K562 (cell line): ENCODE measurements at regions not wholly inside any gene's neighbourhood (a gene's known extent, or its start where the extent isn't known, plus 50 kb on each side); places are given as distances from the start of the nearest gene placed in this dataset.

Experiments
- ELF4 ChIP-seq: fragments of 450-650 bp; formaldehyde crosslinking; IDR thresholded peaks from 2 replicates; pipeline ENCODE4 v1.4.0; 2022; ENCODE audit warnings: missing genetic modification characterization
- HDAC1 ChIP-seq, 2 experiments: fragments of 450-650 bp; IDR thresholded peaks; 2 replicates each; pipeline ENCODE4 v1.6.1; 2016 to 2017; ENCODE audit warnings: inconsistent platforms in 1 of 2, mild to moderate bottlenecking in 1 of 2, moderate library complexity in 1 of 2
- MAZ ChIP-seq, 2 experiments: fragments of 450-650 bp in 1 of 2; sonication (generic) in 1 of 2; formaldehyde crosslinking; IDR thresholded peaks in 1 of 2; conservative IDR thresholded peaks in 1 of 2; 2 replicates each; pipeline versions ENCODE4 v1.4.0 to v1.5.0; 2020; ENCODE audit warnings: mild to moderate bottlenecking in 1 of 2, missing genetic modification reagents in 1 of 2
- NR2C2 ChIP-seq, 2 experiments: fragments of 200-800 bp in 1 of 2; sonication (Bioruptor generic) in 1 of 2; sonication (generic) in 1 of 2; formaldehyde crosslinking in 1 of 2; IDR thresholded peaks; 2 replicates each; pipeline versions ENCODE4 v1.6.1 to v1.8.0; 2016 to 2022; ENCODE audit warnings: mild to moderate bottlenecking in 1 of 2, missing compliant biosample characterization in 1 of 2, missing genetic modification characterization in 1 of 2, missing genetic modification reagents in 1 of 2
- POLR2A ChIP-seq: fragments of 450-650 bp; conservative IDR thresholded peaks from 2 replicates; pipeline ENCODE4 v1.6.1; 2016
- RHOXF2B ChIP-seq: fragments of 250-450 bp; sonication (Bioruptor Pico); conservative IDR thresholded peaks from 2 replicates; pipeline ENCODE4 v1.5.1; 2021
- TF ChIP-seq, protein P1 (sequence below): sonication (generic); formaldehyde crosslinking; IDR thresholded peaks from 2 replicates; pipeline ENCODE4 v1.9.0; 2022; ENCODE audit warnings: mild to moderate bottlenecking, missing genetic modification reagents
- TF ChIP-seq, protein P2 (sequence below), 3 experiments: IDR thresholded peaks in 2 of 3; conservative IDR thresholded peaks in 1 of 3; 2 replicates each; pipeline ENCODE4 v1.5.1; 2011 to 2012; ENCODE audit warnings: low read length in 3 of 3, mild to moderate bottlenecking in 3 of 3, control low read depth in 2 of 3, improper control_type of control experiment in 1 of 3, inconsistent platforms in 1 of 3, low read depth in 1 of 3, mixed read lengths in 1 of 3, moderate library complexity in 1 of 3; ENCODE audit not compliant: insufficient read depth in 2 of 3
- TF ChIP-seq, protein P3 (sequence below), 2 experiments: fragments of 450-650 bp; conservative IDR thresholded peaks; 2 replicates each; pipeline ENCODE4 v1.6.1; 2017; ENCODE audit warnings: mild to moderate bottlenecking in 2 of 2, moderate library complexity in 2 of 2

DNA sequence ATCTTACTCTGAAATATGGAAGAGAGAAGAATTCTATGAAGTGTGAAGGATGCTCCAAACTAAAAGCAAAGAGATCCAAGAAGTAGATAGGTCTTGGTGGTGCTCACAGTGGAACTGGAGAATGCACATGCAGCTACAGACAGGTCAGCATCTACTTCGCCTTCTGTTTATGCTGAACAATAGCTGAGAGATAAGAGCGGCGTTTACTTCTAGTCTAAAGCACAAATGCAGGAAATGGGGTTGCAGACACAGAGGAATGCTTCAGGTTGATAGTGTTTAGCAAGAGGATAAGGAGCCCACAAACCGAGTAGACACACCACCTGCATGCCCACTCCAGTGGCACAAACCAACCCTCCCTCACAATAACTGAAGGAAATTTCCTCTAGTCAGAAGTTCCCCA is 180.0 kb upstream of the RGMB start:
- TF ChIP-seq ELF4: no peak
- TF ChIP-seq, protein P1, sequence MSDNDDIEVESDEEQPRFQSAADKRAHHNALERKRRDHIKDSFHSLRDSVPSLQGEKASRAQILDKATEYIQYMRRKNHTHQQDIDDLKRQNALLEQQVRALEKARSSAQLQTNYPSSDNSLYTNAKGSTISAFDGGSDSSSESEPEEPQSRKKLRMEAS: no peak
- TF ChIP-seq NR2C2 (CRISPR knock-in tag; IDR thresholded peaks at IDR 0.05): no peak
- TF ChIP-seq NR2C2 (tag; IDR thresholded peaks at IDR 0.05): no peak
- TF ChIP-seq POLR2A: no peak
- TF ChIP-seq RHOXF2B (CRISPR knock-in tag): no peak
- TF ChIP-seq, protein P2, sequence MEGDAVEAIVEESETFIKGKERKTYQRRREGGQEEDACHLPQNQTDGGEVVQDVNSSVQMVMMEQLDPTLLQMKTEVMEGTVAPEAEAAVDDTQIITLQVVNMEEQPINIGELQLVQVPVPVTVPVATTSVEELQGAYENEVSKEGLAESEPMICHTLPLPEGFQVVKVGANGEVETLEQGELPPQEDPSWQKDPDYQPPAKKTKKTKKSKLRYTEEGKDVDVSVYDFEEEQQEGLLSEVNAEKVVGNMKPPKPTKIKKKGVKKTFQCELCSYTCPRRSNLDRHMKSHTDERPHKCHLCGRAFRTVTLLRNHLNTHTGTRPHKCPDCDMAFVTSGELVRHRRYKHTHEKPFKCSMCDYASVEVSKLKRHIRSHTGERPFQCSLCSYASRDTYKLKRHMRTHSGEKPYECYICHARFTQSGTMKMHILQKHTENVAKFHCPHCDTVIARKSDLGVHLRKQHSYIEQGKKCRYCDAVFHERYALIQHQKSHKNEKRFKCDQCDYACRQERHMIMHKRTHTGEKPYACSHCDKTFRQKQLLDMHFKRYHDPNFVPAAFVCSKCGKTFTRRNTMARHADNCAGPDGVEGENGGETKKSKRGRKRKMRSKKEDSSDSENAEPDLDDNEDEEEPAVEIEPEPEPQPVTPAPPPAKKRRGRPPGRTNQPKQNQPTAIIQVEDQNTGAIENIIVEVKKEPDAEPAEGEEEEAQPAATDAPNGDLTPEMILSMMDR (IDR thresholded peaks at IDR 0.05 in 2 of 3, conservative IDR thresholded peaks at IDR 0.05 in 1 of 3; ENCODE audit: insufficient read depth in 2 of 3, low read depth in 1 of 3, low read length in 3 of 3): no peak
- TF ChIP-seq, protein P3, sequence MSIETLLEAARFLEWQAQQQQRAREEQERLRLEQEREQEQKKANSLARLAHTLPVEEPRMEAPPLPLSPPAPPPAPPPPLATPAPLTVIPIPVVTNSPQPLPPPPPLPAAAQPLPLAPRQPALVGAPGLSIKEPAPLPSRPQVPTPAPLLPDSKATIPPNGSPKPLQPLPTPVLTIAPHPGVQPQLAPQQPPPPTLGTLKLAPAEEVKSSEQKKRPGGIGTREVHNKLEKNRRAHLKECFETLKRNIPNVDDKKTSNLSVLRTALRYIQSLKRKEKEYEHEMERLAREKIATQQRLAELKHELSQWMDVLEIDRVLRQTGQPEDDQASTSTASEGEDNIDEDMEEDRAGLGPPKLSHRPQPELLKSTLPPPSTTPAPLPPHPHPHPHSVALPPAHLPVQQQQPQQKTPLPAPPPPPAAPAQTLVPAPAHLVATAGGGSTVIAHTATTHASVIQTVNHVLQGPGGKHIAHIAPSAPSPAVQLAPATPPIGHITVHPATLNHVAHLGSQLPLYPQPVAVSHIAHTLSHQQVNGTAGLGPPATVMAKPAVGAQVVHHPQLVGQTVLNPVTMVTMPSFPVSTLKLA (conservative IDR thresholded peaks at IDR 0.05): no peak
- no peak for TF ChIP-seq MAZ (CRISPR knock-in tag; conservative IDR thresholded peaks at IDR 0.05 in 1 of 2, IDR thresholded peaks at IDR 0.05 in 1 of 2)
- TF ChIP-seq HDAC1 (IDR thresholded peaks at IDR 0.05): no peak
